ENCODE measurements at regions not wholly inside any gene's neighbourhood (a gene's known extent, or its start where the extent isn't known, plus 50 kb on each side); places are given as distances from the start of the nearest gene placed in this dataset.
"Not testable (repeated sequence)": the region's sequence is repeated elsewhere in the genome, so short reads cannot be mapped to it uniquely, and the experiment has no call there.

DNA sequence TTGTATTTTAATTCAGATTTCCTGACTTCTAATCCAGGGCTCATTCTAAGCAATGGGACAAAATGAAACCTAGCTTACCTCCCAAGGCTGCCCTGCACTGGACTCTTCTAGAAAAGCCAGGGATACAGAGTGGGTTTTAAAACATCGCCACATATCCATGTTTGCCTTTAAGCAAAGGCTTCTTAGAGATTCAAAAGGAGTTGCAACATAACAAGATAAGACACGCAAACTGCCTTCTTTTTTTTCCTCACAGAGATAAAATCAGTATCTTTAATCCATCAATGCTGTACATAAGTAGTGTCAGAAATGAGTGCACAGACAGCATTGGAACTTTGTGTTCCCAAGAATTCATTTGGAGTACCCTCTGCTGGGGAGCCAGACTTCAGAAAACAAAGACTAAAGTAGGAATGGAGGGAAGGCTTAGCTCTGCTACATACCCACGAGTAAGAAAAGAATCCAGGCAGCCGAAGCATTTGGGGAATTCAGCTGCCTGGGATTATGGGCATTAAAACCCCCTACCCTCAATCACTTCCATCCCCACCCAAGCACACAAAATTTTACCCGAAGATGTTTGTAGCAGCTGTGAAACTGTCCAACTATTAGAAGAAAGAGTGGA is 427.8 kb downstream of the ARL4A start:
- in situ Hi-C loops (cut with HindIII; ENCODE audit: low sequenced_read_pairs), result loop anchor here (10.0 kb wide), 1 partner anchor 420 kb away; no protein-coding TSS in a partner anchor

DNA sequence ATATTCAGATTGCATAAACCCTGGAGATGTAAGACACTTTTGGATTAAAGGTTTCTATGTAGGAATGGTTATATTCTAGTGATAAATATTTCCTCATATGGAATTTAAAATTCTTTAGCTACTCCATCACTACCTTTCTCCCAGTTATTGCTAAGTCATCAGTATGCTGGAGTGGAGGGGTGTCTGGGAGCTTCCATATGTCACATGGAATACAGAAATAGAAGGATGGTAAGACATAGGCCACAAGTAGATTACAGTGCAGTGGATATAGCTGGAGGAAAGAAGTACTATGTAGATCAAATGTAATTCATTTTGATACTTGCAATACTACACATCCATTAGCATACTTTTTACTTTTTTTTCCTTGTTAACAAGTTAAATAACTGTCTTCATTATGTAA is 428.4 kb downstream of the ARL4A start:
- in situ Hi-C loops (cut with HindIII; ENCODE audit: low sequenced_read_pairs), result loop anchor here (10.0 kb wide), 1 partner anchor 421 kb away; no protein-coding TSS in a partner anchor

DNA sequence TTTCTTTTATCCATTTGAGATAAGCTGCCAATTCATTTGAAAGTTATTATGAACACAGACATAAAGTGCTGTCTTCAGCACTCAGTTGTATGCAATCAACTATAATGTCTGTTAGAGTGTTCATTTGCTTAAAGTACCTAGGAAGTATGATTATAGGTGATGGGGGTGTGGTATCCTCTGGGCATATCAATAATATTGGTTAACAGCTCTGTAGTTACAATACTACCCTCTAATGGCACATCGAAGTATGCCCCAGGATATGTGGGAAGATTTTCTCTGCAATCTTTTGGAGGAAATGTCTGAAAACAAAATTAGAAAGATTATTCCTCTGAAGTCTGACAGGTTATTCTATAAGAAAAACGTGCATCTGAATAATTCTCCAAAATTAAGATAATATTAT is 429.7 kb downstream of the ARL4A start:
- in situ Hi-C loops (cut with HindIII; ENCODE audit: low sequenced_read_pairs), result loop anchor here (10.0 kb wide), 1 partner anchor 422 kb away; no protein-coding TSS in a partner anchor

DNA sequence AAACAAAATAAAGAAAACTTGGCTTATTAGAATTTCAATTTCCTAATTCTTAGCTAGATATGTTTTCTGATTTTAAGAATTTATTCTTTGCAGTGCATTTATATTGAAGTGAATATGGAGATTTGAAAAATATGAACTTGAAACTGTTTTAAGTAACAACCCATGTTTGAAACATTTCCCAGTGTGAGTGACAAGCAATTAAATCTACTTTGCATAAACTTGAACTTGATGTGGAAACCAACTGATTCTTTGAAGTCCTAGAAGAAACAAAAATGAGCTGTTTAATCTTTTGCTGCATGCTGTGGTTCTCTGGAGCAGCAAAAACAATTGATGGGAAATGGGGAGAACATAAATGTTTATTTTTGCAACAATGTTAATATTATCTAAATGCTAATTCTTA is 430.2 kb downstream of the ARL4A start:
- in situ Hi-C loops (cut with HindIII; ENCODE audit: low sequenced_read_pairs), result loop anchor here (10.0 kb wide), 1 partner anchor 423 kb away; no protein-coding TSS in a partner anchor

DNA sequence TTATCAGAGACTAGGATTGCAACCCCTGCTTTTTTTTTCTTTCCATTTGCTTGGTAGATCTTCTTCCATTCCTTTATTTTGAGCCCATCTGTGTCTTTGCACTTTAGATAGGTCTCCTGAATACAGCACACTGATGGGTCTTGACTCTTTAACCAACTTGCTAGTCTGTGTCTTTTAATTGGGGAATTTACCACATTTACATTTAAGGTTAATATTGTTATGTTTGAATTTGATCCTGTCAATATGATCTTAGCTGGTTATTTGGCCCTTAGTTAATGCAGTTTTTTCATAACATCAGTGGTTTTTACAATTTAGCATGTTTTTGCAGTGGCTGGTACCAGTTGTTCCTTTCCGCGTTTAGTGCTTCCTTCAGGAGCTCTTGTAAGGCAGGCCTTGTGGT is 437.2 kb downstream of the ARL4A start:
- in situ Hi-C loops (cut with HindIII; ENCODE audit: low sequenced_read_pairs), result not testable (repeated sequence)

DNA sequence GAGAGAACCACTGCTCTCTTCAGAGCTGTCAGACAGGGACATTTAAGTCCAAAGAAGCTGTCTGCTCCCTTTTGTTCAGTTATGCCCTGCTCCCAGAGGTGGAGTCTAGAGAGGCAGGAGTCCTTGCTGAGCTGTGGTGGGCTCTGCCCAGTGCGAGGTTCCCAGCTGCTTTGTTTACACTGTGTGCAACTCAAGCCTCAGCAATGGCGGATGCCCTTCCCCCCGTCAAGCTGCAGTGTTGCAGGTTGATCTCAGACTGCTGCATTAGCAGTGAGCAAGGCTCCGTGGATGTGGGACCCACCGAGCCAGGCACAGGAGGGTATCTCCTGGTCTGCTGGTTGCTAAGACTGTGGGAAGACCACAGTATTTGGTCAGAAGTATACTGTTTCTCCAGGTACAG is 438.9 kb downstream of the ARL4A start:
- in situ Hi-C loops (cut with HindIII; ENCODE audit: low sequenced_read_pairs), result no loop called here

- in situ Hi-C loops (cut with HindIII; ENCODE audit: low sequenced_read_pairs), result no loop called here
Measured at GRCh38 chr7:13130321-13130720, 442.9 kb downstream of the ARL4A start.

DNA sequence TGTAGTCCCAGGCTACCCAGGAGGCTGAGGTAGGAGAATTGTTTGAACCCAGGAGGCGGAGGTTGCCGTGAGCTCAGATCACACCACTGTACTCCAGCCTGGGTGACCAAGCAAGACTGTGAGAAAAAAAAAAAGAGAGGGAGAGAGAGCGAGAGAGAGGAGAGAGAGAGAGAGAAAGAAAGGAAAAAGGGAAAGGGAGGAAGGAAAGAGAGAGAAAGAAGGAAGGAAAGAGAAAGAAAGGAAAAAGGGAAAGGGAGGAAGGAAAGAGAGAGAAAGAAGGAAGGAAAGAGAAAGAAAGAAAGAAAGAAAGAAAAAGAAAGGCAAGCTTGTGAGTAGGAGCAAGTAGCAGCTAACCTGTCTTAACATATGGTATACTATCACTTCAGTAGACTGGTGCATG is 443.5 kb downstream of the ARL4A start:
- in situ Hi-C loops (cut with HindIII; ENCODE audit: low sequenced_read_pairs), result not testable (repeated sequence)

DNA sequence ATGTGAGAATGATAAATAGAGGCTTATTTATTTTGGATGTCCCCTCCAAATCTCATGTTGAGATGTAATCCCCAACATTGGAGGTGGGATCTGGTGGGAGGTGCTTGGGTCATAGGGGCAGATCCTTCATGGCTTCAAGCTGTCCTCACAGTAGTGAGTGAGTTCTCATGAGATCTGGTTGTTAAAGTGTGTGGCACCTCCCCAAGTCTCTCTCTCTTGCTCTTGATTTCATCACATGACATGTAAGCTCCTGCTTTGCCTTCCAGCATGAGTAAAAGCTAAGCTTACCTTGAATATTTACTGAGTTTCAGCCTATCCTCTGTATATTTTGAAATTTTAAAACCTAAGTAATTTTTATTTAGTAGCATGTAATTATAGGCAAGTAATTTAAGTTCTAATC is 444.9 kb downstream of the ARL4A start:
- in situ Hi-C loops (cut with HindIII; ENCODE audit: low sequenced_read_pairs), result no loop called here

DNA sequence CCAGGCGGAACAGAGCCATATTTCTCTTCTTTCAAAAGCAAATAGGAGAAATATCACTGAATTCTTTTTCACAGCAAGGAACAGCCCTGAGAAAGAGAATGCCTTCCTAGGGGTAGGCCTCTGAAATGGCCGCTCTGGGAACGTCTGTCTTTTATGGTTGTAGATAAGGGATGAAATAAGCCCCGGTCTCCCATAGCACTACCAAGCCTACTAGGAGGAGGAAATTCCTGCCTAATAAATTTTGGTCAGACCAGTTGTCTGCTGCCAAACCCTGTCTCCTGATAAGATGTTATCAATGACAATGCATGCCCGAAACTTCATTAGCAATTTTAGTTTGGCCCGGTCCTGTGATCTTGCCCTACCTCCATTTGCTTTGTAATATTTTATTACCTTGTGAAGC is 448.9 kb downstream of the ARL4A start:
- in situ Hi-C loops (cut with HindIII; ENCODE audit: low sequenced_read_pairs), result not testable (repeated sequence)

- in situ Hi-C loops (cut with HindIII; ENCODE audit: low sequenced_read_pairs), result no loop called here
Measured at GRCh38 chr7:13139436-13139835, 452.0 kb downstream of the ARL4A start.

DNA sequence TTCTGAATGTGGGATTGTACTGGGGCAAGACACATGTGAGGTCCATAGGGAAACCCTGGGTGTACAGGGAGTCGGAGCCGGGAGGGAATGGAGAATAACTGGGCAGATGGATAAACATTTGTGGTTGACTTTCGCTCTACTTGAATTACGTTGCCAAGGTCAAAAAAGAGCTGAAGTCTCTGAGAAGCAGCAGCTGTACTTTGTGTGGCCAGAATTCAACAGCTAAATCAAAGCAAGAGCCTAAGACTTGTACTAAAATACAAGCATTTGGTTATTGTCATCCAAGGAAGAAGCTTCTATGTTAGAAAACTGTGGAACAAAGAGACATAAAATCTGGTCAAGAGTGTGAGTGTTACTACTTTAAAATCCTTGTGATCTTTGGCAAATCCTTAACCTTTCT is 457.2 kb downstream of the ARL4A start:
- in situ Hi-C loops (cut with HindIII; ENCODE audit: low sequenced_read_pairs), result loop anchor here (5.0 kb wide), 1 partner anchor 68 kb away; no protein-coding TSS in a partner anchor

DNA sequence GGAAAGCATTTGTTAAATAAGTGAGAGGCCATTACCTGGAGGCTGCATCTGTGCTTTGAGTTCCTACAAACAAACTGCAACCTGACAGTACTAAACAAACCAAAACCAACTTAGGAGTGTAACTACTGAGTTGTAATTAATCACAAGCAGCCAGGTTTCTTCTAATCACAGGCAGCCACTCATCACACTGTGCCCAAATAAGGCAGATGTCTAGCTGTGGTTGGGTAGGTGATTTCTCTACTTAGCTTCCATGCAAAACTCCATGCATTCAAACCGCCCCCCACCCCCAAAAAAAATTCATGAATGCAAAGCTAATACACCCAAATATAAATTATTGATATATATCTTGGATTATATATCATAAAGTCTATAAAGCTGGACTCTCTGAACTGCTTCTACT is 461.1 kb downstream of the ARL4A start:
- in situ Hi-C loops (cut with HindIII; ENCODE audit: low sequenced_read_pairs), result loop anchor here (5.0 kb wide), 1 partner anchor 64 kb away; no protein-coding TSS in a partner anchor

DNA sequence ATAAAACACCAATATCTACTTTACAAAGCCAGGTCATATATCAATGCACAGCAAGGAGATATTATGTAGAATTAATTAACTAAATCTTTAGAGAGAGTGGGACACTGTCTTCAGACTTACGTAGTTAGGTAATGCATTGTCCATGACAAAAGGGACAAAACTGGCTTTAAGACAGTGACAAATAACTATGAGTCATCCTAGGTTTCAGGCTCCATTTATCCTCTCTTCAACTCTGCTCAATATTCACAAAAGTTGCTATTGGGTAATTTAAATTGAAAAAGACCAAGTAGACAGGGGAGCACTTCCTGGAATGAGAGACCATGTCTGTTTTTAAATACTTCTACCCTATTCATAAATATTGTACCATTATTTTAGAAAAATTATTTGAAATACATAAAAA is 464.5 kb downstream of the ARL4A start:
- in situ Hi-C loops (cut with HindIII; ENCODE audit: low sequenced_read_pairs), result no loop called here

DNA sequence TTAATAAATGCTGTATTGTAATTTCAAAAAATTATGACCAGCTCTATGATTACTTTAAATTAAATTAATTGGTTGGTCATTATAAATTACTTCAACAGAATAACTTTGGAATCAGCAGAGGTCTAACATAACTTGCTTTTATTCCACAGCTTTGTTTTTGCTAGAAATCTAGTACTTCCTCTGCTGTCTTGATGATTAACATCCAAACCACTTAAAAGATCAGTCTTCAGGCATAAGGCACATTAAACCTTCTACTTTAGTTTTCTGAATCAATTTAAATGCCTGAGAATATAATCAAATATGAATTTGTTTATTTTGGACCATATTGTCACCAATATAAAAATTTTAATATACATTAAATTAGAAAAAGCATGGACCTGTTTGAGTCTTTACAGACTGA is 465.3 kb downstream of the ARL4A start:
- in situ Hi-C loops (cut with HindIII; ENCODE audit: low sequenced_read_pairs), result no loop called here

- in situ Hi-C loops (cut with HindIII; ENCODE audit: low sequenced_read_pairs), result no loop called here
Measured at GRCh38 chr7:13153266-13153665, 465.8 kb downstream of the ARL4A start.

DNA sequence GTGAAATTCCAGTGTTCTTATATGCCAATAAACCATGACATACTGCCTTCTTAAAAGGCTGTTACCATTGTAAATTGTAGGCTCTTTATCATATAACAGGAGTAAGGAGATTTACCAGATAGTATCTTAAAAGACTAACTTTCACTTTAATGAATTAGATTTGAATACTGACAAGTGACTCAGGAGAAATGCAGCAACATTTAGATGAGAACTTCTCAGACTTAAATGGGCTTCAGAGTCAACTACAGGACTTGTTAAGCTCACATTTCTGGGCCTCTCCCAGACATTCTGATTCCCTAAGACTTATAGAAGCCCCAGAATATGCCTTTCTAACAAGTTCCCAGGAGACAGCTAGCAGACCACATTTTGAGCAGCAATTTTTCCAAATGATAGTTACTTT is 466.3 kb downstream of the ARL4A start:
- in situ Hi-C loops (cut with HindIII; ENCODE audit: low sequenced_read_pairs), result no loop called here

DNA sequence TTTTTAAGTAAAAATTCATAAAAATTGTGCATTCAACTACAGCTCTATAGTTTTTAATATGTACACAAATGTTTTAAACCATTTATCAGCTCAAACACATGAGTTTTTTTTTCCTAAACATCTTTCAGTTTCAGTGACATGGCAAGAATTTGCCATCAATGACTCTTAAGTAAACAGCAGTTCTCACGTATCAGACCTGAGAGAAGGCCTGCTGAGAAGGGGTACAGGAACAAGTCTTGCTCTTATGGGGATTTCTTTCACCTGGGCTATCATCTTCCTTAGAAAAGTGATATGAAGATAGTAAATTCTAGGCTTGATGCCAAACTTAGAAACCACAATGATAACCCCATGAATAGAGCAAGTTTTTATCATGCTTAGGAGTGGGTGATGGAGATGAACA is 467.8 kb downstream of the ARL4A start:
- in situ Hi-C loops (cut with HindIII; ENCODE audit: low sequenced_read_pairs), result no loop called here

- in situ Hi-C loops (cut with HindIII; ENCODE audit: low sequenced_read_pairs), result no loop called here
Measured at GRCh38 chr7:13159003-13159402, 471.6 kb downstream of the ARL4A start.

DNA sequence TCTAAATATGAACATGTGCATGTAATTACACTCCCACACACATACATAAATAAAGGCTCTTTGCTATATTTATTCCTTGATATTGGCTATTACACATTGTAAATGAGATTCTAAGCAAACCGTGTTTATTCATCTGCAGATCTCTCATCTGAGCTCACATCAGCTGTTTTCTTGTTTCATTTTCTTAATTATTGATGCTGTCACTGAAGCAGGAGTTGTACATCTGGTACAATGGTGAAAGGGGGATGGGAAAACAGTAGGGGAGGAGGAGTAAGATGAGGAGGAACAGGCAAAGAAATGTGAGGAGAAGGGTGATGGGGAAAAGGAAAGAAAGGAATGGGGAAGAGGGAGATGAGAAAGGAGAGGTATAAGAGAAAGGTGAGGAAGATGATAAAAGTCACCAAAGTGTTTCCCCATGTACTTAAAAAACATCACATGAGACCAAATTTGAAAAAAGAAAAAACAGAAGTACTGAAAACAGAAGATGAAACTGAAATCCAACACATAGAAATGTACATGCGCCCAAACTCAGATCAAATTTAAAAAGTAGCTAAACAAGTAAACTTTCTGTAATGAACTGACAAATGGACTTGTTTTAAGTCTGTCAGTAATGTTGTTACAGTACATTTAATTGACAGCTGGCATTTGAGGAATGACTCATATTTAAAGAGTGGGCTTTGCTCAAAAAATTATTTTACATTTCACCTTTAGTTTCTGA is 472.2 kb downstream of the ARL4A start:
- in situ Hi-C loops (cut with HindIII; ENCODE audit: low sequenced_read_pairs), result no loop called here

- in situ Hi-C loops (cut with HindIII; ENCODE audit: low sequenced_read_pairs), result no loop called here
Measured at GRCh38 chr7:13161125-13161524, 473.7 kb downstream of the ARL4A start.

GRCh38 chr7:13165854-13166253 is 478.4 kb downstream of the ARL4A start:
- in situ Hi-C loops (cut with HindIII; ENCODE audit: low sequenced_read_pairs), result no loop called here

Measured in endothelial cell of hepatic sinusoid (primary cell).